ENCODE measurements at regions not wholly inside any gene's neighbourhood (a gene's known extent, or its start where the extent isn't known, plus 50 kb on each side); places are given as distances from the start of the nearest gene placed in this dataset.

- Histone ChIP-seq H3K4me3 (replicated peaks in 1 of 3; ENCODE audit: insufficient read depth in 1 of 3, low read depth in 2 of 3, low read length in 3 of 3) (no peak overlapping the region), H2AFZ (ENCODE audit: low read length) (no peak overlapping the region), H3K36me3 (replicated peaks in 1 of 2; ENCODE audit: control insufficient read depth in 1 of 2, insufficient read depth in 2 of 2, low read length in 2 of 2) (no peaks in the 10 kb centered on the region), H3K9ac (ENCODE audit: insufficient read depth, low read depth, low read length) (no peak overlapping the region), H3K27me3 (ENCODE audit: control insufficient read depth in 1 of 2, insufficient read depth in 2 of 2, low read length in 2 of 2) (no peaks in the 10 kb centered on the region), H3K9me3 (ENCODE audit: low read length) (peaks cover 7% of the 10 kb centered on the region), H3K4me1 (ENCODE audit: insufficient read depth, low read length) (peaks cover 12% of the 10 kb centered on the region), H3K27ac (ENCODE audit: extremely low read length, insufficient read depth, low read length) (no peak overlapping the region), H3K4me2 (ENCODE audit: low read depth, low read length) (no peak overlapping the region), H4K20me1 (ENCODE audit: insufficient read depth, low read length) (no peaks in the 10 kb centered on the region), H3K79me2 (ENCODE audit: insufficient read depth, low read length) (no peaks in the 10 kb centered on the region)
- FAIRE-seq (no peak), DNase-seq (ENCODE audit: low spot score) (no peak), ATAC-seq (no peak)
- intact Hi-C loops (cut with micrococcal nuclease; ENCODE audit: unreplicated experiment) = no loop called here
- no peak for TF ChIP-seq ZNF160 (CRISPR knock-in tag; IDR thresholded peaks at IDR 0.05)
- no peak for TF ChIP-seq ATF5 (CRISPR knock-in tag; IDR thresholded peaks at IDR 0.05; ENCODE audit: low read depth)
- no peak for TF ChIP-seq FOXK1 (CRISPR knock-in tag; IDR thresholded peaks at IDR 0.05; ENCODE audit: borderline replicate concordance, low read depth)
- no peak for TF ChIP-seq ZBTB46 (CRISPR knock-in tag; IDR thresholded peaks at IDR 0.05; ENCODE audit: borderline replicate concordance)
- TF ChIP-seq YEATS2 (CRISPR knock-in tag; IDR thresholded peaks at IDR 0.05; ENCODE audit: borderline replicate concordance) = no peak
- TF ChIP-seq MBD4 (IDR thresholded peaks at IDR 0.05; ENCODE audit: borderline replicate concordance, low read length) = no peak
- no peak for TF ChIP-seq ZNF577 (CRISPR knock-in tag; IDR thresholded peaks at IDR 0.05; ENCODE audit: borderline replicate concordance, low read depth)
- TF ChIP-seq ZNF737 (CRISPR knock-in tag; IDR thresholded peaks at IDR 0.05; ENCODE audit: borderline replicate concordance) = no peak
- no peak for TF ChIP-seq ZNF431 (CRISPR knock-in tag; IDR thresholded peaks at IDR 0.05; ENCODE audit: borderline replicate concordance, low read depth)
- BruUV-seq (replicated peaks) = no TSS peak
- in situ Hi-C loops (cut with HindIII; ENCODE audit: extremely low pct_ligation_motif_present, low pct_unique_long_range_greater_than_20kb) = no loop called here
- ChIA-PET CTCF (ENCODE audit: low intra/inter-chr PET ratio, low total read pairs) (no interaction called here), POLR2A (no interaction called here)
- 48% methylated on average over 8 of the region's 8 CpGs for WGBS (ENCODE audit: low lambda C conversion rate)
These were observed 168.5 kb downstream of the ACTL7B start for GRCh38 chr9:108687006-108687987.

Measured in HepG2 (cell line).